NOMO-1 treated with DMSO at 0.1 percent for 48 hours (cell line): ENCODE measurements at regions not wholly inside any gene's neighbourhood (a gene's known extent, or its start where the extent isn't known, plus 50 kb on each side); places are given as distances from the start of the nearest gene placed in this dataset.
"Not testable (repeated sequence)": the region's sequence is repeated elsewhere in the genome, so short reads cannot be mapped to it uniquely, and the experiment has no call there.

Source experiments
- DNase-seq: peaks from one replicate; lab custom pipeline; 2025; ENCODE audit not compliant: unreplicated experiment; lab: John Stamatoyannopoulos, UW

DNA sequence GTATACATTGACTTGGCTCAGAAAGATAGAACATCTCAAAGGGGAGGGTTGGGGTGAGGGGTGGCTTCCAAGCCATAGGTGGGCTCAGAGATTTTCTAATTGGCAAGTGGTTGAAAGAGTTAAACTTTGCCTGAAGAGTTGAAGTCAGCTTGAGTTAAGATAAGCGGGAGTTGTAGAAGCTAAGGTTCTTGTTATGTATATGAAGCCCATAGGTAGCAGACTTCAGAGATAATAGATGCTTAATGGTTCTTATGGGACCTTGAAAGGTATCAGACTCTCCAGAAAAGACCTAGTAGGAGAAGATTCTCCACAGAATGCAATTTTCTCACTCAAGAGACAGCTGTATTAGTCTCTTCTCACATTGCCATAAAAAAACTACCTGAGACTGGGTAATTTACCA, 599.1 kb upstream of the CPEB2 start:
- no peak for DNase-seq

- DNase-seq: no peak
These were observed 597.6 kb upstream of the CPEB2 start for GRCh38 chr4:14404730-14405129.

DNA sequence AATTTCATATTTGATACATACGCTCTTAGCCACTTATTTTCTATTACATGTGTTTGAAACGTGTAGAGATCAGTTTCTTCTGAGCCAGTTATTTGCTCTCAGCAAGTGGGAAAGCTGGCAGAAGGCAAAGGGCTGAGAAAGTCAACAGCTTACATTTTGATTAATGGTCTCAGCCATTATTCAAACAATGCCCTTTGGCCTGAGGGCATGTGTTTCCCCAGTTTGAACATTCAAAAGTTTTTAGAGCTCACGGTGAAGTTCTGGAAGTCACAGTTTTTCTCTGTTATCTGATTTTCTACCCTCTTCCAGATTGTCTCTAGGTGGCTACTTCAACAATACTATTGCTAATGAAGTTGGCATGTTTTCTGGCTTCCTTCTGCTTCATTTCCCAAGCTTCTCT, 591.8 kb upstream of the CPEB2 start:
- no peak for DNase-seq

- DNase-seq: no peak
These were observed 587.1 kb upstream of the CPEB2 start for GRCh38 chr4:14415146-14415545.

GRCh38 chr4:14419516-14419915, 582.8 kb upstream of the CPEB2 start:
- no peak for DNase-seq

- DNase-seq: not testable (repeated sequence)
These were observed 576.0 kb upstream of the CPEB2 start for GRCh38 chr4:14426297-14426696.

- DNase-seq: no peak
These were observed 574.2 kb upstream of the CPEB2 start for GRCh38 chr4:14428125-14428524.

GRCh38 chr4:14431155-14432134, 570.8 kb upstream of the CPEB2 start:
- no peak for DNase-seq

DNA sequence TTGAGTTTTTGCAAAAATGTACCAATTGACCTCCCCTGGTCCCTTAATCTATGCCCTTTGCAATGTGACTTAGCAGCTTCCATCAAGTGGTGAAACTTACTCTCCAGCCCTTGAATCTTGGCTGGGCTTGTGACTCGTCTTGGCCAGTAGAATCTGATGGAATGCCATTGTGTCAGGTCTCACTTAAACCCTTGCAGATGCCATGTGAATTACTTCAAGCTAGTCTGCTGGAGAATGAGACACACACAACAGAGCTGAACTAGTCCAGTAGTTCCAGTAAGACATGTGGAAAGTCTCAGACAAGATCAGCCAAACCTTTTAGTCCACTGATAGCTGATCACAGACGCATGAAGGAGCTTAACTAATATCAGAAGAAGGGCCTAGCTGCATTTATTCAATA, 567.8 kb upstream of the CPEB2 start:
- no peak for DNase-seq

DNA sequence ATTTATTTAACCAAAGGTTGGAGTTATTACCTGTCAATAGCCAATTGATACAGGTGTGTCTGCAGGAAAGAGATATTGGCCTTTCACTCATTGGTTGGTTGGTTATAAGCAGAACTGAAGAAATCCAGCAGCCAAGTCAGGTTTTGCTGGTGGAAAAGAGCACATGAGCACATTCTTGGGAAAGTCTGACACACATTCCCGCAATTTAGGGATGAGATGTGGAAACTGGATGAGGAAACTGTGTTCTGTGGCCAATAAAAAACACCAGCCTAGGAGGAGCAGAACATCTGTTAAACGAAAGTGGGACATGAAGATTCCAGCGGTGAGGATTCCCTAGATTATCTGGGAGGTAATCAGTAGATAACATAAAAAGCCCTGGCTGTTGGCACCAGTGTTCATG, 567.4 kb upstream of the CPEB2 start:
- no peak for DNase-seq

DNA sequence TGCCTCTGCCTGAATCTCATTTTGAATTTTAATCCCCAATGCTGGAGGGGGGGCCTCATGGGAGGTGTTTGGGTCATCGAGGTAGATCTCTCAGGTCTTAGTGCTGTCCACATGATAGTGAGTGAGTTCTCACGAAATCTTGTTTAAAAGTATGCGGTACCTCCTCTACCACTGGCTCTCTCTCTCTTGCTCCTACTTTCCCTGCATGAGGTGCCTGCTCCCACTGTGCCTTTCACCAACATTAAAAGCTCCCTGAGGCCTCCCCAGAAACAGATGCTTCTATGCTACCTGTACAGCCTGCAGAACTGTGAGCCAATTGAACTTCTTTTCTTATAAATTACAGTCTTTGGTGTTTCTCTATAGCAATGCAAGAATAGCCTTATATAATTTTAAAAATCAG, 560.7 kb upstream of the CPEB2 start:
- DNase-seq: no peak

GRCh38 chr4:14445882-14446281, 556.4 kb upstream of the CPEB2 start:
- DNase-seq: no peak

GRCh38 chr4:14446311-14446710, 556.0 kb upstream of the CPEB2 start:
- DNase-seq: no peak

- no peak for DNase-seq
These were observed 555.4 kb upstream of the CPEB2 start for GRCh38 chr4:14446904-14447303.

DNA sequence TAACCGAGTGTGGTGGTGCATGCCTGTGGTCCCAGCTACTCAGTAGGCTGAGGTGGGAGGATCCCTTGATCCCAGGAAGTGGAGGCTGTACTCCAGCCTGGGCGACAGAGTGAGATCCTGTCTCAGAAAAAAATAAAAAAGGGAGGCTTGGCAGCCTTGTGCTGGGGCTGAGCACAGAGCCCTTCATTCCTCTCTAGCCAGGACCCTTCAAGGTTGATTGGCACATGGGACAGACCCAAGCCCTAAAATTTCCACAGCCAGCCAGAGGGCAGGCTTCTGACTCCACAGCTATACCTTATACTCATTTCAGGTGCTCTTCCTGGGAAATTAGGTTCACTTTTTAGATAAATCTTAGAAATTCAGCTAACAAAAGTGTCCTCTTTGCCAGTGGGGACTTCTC, 553.0 kb upstream of the CPEB2 start:
- no peak for DNase-seq

DNA sequence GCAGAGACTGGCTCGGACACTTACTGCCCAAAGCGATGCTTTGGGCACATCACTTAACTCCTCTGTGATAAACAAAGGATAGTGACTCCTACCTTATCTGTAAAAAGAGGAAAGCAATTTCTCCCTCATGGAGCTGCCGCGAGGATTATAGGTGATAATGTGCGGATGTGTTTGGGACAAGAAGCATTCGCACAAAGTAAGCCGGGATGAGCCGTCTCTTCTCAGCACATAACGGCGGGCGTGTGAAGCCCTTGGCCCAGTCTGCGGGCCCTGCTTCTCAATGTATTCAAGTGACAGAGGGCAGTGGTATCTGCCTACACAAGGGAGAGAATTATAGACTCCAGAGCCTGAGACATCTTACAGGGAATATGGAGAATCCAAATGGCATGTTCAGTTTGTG, 550.3 kb upstream of the CPEB2 start:
- DNase-seq: no peak

DNA sequence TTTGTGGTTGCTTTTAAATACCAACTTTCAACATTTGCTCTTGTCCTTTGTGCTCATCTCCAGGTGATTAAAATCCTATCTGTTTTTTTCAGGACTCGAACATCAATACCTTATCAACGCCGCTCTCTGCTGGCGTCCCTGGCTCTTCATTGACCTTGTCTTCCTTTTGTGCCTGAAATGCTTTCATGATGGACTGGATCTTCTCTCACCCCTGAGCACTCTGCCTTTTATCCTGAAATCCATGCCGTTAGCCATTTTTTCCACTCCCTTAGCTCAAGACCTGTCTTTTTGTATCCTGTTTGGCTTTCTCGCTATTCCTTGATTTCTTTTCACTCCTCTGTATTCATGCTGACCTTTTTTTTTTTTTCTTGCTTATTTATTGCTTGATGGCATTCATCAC, 549.5 kb upstream of the CPEB2 start:
- DNase-seq: no peak

- DNase-seq: peak; percentile 38
These were observed 543.8 kb upstream of the CPEB2 start for GRCh38 chr4:14458463-14458862.

DNA sequence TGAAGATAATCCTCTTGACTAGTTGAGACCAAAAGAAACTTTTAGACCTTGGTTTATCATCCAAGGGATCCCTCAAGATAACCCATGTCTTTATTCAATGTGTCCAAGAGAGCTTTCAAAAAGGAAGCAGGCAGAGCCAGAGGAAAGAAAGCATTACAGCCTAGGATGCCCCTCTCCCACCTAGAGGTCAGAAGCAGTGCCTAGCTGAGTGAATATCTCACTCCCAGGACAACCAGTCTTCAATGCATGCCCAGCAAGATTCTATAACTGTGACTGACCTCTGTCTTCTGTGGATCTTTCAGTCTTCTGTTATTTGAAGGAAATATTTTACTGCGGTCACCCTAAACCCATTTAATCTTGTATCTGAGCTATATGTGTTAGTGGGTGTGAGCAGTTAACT, 537.2 kb upstream of the CPEB2 start:
- no peak for DNase-seq

GRCh38 chr4:14465507-14465906, 536.8 kb upstream of the CPEB2 start:
- no peak for DNase-seq

GRCh38 chr4:14478504-14478903, 523.8 kb upstream of the CPEB2 start:
- no peak for DNase-seq

- no peak for DNase-seq
These were observed 505.9 kb upstream of the CPEB2 start for GRCh38 chr4:14496408-14496807.

DNA sequence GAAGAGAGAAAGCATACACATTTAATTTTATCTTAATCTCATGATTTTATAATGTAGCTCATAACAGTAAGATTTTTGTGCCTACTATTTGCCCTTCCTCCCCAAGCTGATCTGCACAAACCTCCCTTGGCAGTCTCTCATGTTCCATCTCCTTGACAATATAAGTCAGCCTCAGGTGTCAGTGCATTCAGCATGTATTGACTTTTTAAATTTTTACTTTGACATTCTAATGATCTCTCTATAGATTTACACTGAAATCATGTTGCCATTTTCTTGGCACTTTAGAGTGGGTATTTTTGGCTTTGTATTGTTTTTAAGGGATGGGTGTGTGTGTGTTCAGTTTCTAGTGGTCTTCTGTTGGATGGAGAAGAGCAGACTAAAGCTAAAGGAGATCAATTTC, 505.3 kb upstream of the CPEB2 start:
- DNase-seq: no peak
